Heart right ventricle (tissue), 16 donors: ENCODE measurements at regions not wholly inside any gene's neighbourhood (a gene's known extent, or its start where the extent isn't known, plus 50 kb on each side); places are given as distances from the start of the nearest gene placed in this dataset.

Experiments
- ATAC-seq, 8 donors: fragments of 200-7000 bp; cut with Tn5 transposase; one replicate each; pipeline ENCODE4 v1.9.1; 2020; ENCODE audit warnings: mild to moderate bottlenecking in 8 of 8, moderate library complexity in 8 of 8, moderate number of reproducible peaks in 1 of 8
- DNase-seq, 2 donors: peaks; one replicate each; pipeline ENCODE4 v3.0.0-alpha.2; 2020
- H3K27ac ChIP-seq, 10 donors: fragments of 200-600 bp; sonication (generic) in 2 of 10; one replicate each; pipeline versions ENCODE4 v1.5.0 to v1.8.0; 2020 to 2022; ENCODE audit warnings: mild to moderate bottlenecking in 3 of 10
- H3K27me3 ChIP-seq, 7 donors: fragments of 200-600 bp; one replicate each; pipeline ENCODE4 v1.8.0; 2021 to 2022; ENCODE audit warnings: mild to moderate bottlenecking in 2 of 7
- H3K36me3 ChIP-seq, 9 donors: fragments of 200-600 bp; sonication (generic) in 1 of 9; one replicate each; pipeline versions ENCODE4 v1.5.0 to v1.8.0; 2020 to 2022; ENCODE audit warnings: mild to moderate bottlenecking in 2 of 9
- H3K4me1 ChIP-seq, 9 donors: fragments of 200-600 bp; sonication (generic) in 1 of 9; one replicate each; pipeline versions ENCODE4 v1.5.0 to v1.8.0; 2020 to 2022; ENCODE audit warnings: mild to moderate bottlenecking in 4 of 9
- H3K4me3 ChIP-seq, 10 donors: fragments of 200-600 bp; sonication (generic) in 2 of 10; one replicate each; pipeline versions ENCODE4 v1.5.0 to v1.8.0; 2020 to 2022; ENCODE audit warnings: mild to moderate bottlenecking in 7 of 10, moderate library complexity in 2 of 10
- H3K9me3 ChIP-seq, 11 donors: fragments of 200-600 bp in 10 of 11; sonication (generic) in 2 of 11; one replicate each; pipeline versions ENCODE4 v1.5.0 to v1.8.0; 2013 to 2022; ENCODE audit warnings: mild to moderate bottlenecking in 2 of 11, control low read depth in 1 of 11, moderate library complexity in 1 of 11
- CTCF ChIP-seq, 9 donors: fragments of 200-600 bp; sonication (generic) in 2 of 9; IDR thresholded peaks; one replicate each; pipeline versions ENCODE4 v1.5.0 to v1.8.0; 2021 to 2022; ENCODE audit warnings: antibody characterized with exemption in 9 of 9, mild to moderate bottlenecking in 5 of 9, moderate library complexity in 1 of 9
- WGBS, 2 donors: extraction: QIAGEN DNeasy Blood & Tissue Kit; methylation state at CpG; one replicate each; pipeline ENCODE4 v1.1.7; 2013; ENCODE audit warnings: inconsistent platforms in 1 of 2; 5-methylcytosine and 5-hydroxymethylcytosine counted together
- intact Hi-C, 10 donors: fragments of 100-400 bp; cut with DNase I; formaldehyde crosslinking; loops; one replicate each; pipeline versions ENCODE4 v1.11.1 to v1.14.2; 2022
- donor health status: Arrhythmogenic right ventricular cardiomyopathy.
- donor health status: ischemic (EF 13 %, LVEDD 7.1; RV severe dilation, severe dysfunction).
- donor health status: healthy with polysubstance abuse.
- donor health status: DM: no; HTN: yes; CAD: no.
- donor health status: DM: no; HTN: no; CAD: no.
- donor health status: ischemic (EF 25% LVEDD 6.9; RV normal size, moderate dysfunction).
- donor health status: ischemic (EF 25% LVEDD 5.7; RV mildly dilated, moderate dysfunction).
- donor health status: healthy.
- donor health status: DM: yes; HTN: yes; CAD: no.
- donor health status: Ischemic cardiomyopathy.
- donor health status: ischemic (EF 35%, LVEDD 5.7; RV mildly dilated, moderate dysfunction).
- donor health status: nonischemic (EF 11% LVEDD 7.7; RV severe dilation, severe dysfunction).
- donor health status: DM: yes; HTN: yes; CAD: no.
- donor health status: PGD.
- donor health status: ischemic (EF 29% LVEDD 5.4; RV normal size, mild dysfunction).
- donor health status: nonischemic (EF 23%, LVEDD 6.1; RV moderate dilation, normal function).

- ATAC-seq (no peak), DNase-seq (no peak)
- H3K4me3 ChIP-seq: no peak overlapping the region
- no peak for TF ChIP-seq CTCF (IDR thresholded peaks at IDR 0.05)
- H3K9me3 ChIP-seq: peaks cover 0 to 7% (median 0%) of the 10 kb centered on the region in 11 donors
- H3K36me3 ChIP-seq: no peaks in the 10 kb centered on the region
- WGBS, 2 donors: 69 to 83% methylated on average over 1 of the region's 1 CpG
- intact Hi-C loops: no loop called here
- H3K4me1 ChIP-seq: no peaks in the 10 kb centered on the region
- H3K27me3 ChIP-seq: peaks cover 0 to 48% (median 29%) of the 10 kb centered on the region in 7 donors
- H3K27ac ChIP-seq: no peak overlapping the region
Measured at GRCh38 chr11:71335371-71335770, 83.0 kb upstream of the SHANK2 start.

GRCh38 chr11:71334191-71334590 is 81.8 kb upstream of the SHANK2 start:
- DNase-seq (no peak), ATAC-seq (no peak)
- WGBS, 2 donors: 85 to 94% methylated on average over 1 of the region's 1 CpG
- H3K27ac ChIP-seq: no peak overlapping the region
- intact Hi-C loops: no loop called here
- H3K4me3 ChIP-seq: no peak overlapping the region
- H3K27me3 ChIP-seq: peaks cover 0 to 38% (median 24%) of the 10 kb centered on the region in 7 donors
- H3K9me3 ChIP-seq: peaks cover 0 to 7% (median 0%) of the 10 kb centered on the region in 11 donors
- H3K36me3 ChIP-seq: no peaks in the 10 kb centered on the region
- TF ChIP-seq CTCF (IDR thresholded peaks at IDR 0.05): no peak
- no peaks in the 10 kb centered on the region for H3K4me1 ChIP-seq

- intact Hi-C loops: no loop called here
- peaks cover 0 to 7% (median 0%) of the 10 kb centered on the region in 11 donors for H3K9me3 ChIP-seq
- no peak for TF ChIP-seq CTCF (IDR thresholded peaks at IDR 0.05)
- no peak for DNase-seq
- H3K27me3 ChIP-seq: peaks cover 0 to 38% (median 21%) of the 10 kb centered on the region in 7 donors
- H3K4me1 ChIP-seq: no peaks in the 10 kb centered on the region
- H3K4me3 ChIP-seq: no peak overlapping the region
- WGBS, 2 donors: 84 to 85% methylated on average over 6 of the region's 6 CpGs
- no peak overlapping the region for H3K27ac ChIP-seq
- no peaks in the 10 kb centered on the region for H3K36me3 ChIP-seq
- no peak for ATAC-seq
Measured at GRCh38 chr11:71333473-71333872, 81.1 kb upstream of the SHANK2 start.

GRCh38 chr11:71332447-71332846 is 80.1 kb upstream of the SHANK2 start:
- H3K4me3 ChIP-seq: no peak overlapping the region
- no peaks in the 10 kb centered on the region for H3K4me1 ChIP-seq
- H3K9me3 ChIP-seq: peaks cover 0 to 7% (median 0%) of the 10 kb centered on the region in 11 donors
- no peak for TF ChIP-seq CTCF (IDR thresholded peaks at IDR 0.05)
- peaks cover 0 to 38% (median 21%) of the 10 kb centered on the region in 7 donors for H3K27me3 ChIP-seq
- ATAC-seq (no peak), DNase-seq (no peak)
- 87% methylated on average over 5 of the region's 5 CpGs for WGBS, 2 donors
- H3K27ac ChIP-seq: no peak overlapping the region
- intact Hi-C loops: no loop called here
- no peaks in the 10 kb centered on the region for H3K36me3 ChIP-seq
